Suppressor macrophage treated with lipopolysaccharide for 4 hours (primary cell): ENCODE measurements at regions not wholly inside any gene's neighbourhood (a gene's known extent, or its start where the extent isn't known, plus 50 kb on each side); places are given as distances from the start of the nearest gene placed in this dataset.

Experiments used
- DNase-seq: peaks from one replicate; pipeline ENCODE4 v3.0.0-alpha.2; 2020

- no peak for DNase-seq
Observed at GRCh38 chr12:93315385-93315906, 62.3 kb upstream of the NUDT4 start.

- DNase-seq, result no peak
Observed at GRCh38 chr12:93315907-93316622, 61.7 kb upstream of the NUDT4 start.

- DNase-seq, result no peak
Observed at GRCh38 chr12:93316623-93316971, 61.1 kb upstream of the NUDT4 start.

GRCh38 chr12:93317227-93317626, 60.5 kb upstream of the NUDT4 start:
- DNase-seq, result peak; percentile 18

- no peak for DNase-seq
Observed at GRCh38 chr12:93318720-93319522, 58.8 kb upstream of the NUDT4 start.

- no peak for DNase-seq
Observed at GRCh38 chr12:93319523-93320050, 58.1 kb upstream of the NUDT4 start.

- no peak for DNase-seq
Observed at GRCh38 chr12:93322784-93323183, 54.9 kb upstream of the NUDT4 start.

GRCh38 chr12:93323625-93324329, 53.9 kb upstream of the NUDT4 start:
- DNase-seq, result no peak

- DNase-seq, result no peak
Observed at GRCh38 chr12:93325855-93326254, 51.9 kb upstream of the NUDT4 start.
